HG02870 (cell line): ENCODE measurements at regions not wholly inside any gene's neighbourhood (a gene's known extent, or its start where the extent isn't known, plus 50 kb on each side); places are given as distances from the start of the nearest gene placed in this dataset.

ENCODE experiments used
- ATAC-seq: cut with Tn5 transposase; IDR thresholded peaks from one replicate; pipeline ENCODE4 v1.9.1; 2021; ENCODE audit warnings: mild to moderate bottlenecking, moderate library complexity; ENCODE audit not compliant: unreplicated experiment

DNA sequence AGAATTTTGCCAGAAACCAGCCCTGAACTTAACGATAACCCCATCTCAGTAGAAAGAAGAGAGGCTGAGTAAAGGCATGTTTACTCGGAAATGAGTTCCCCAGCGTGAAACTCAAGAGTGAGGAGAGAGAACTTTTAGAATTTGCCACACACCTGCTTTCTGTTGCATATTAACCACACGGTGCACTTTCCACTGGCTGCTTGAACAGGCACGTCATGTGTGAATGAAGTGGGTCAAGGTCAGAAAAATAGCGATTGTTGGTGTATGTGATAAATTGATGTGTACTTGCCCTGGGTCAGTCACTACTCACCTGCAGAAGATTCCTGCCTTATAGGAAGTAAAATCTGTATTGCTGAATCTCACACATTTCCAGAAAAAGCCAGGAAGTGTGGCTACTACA is 395.7 kb downstream of the TRIML1 start:
- no peak for ATAC-seq

DNA sequence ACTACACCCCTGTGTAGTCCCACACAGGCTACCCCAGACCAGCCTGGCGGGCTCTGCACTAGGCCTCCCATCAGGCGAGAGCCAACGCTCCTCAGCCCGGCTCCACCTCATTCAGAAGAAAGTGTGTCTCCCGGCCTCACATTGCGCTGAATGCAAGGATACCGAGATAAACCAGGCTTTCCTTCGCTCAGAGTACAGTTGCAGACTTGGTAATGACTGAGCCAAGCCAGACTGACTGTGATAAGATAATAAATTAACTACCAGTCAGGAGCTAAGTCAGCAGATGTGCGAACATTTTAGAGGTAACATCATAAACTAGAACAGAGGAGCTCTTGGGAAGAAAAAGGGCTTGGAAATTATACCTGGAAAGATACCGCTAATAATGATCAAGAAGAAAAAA is 397.6 kb downstream of the TRIML1 start:
- no peak for ATAC-seq

DNA sequence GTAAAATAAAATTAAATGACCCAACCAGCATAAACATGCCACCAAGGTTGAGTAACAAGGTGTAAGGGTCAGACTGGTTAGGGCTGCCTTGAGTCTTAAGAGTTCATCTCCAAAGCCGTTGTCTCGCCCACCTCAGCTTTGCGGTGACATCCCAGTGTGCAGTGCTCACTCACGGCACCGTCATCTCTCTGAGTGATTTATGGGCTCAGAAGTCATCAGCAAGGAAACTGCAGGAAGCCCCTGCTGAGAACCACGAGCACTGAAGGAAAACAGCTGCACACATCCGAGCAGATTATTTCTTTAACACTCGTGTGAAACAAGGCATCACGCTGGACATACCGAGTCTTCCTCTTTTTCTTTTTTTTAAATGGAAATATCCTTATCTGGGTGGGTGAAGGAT is 411.1 kb downstream of the TRIML1 start:
- no peak for ATAC-seq

DNA sequence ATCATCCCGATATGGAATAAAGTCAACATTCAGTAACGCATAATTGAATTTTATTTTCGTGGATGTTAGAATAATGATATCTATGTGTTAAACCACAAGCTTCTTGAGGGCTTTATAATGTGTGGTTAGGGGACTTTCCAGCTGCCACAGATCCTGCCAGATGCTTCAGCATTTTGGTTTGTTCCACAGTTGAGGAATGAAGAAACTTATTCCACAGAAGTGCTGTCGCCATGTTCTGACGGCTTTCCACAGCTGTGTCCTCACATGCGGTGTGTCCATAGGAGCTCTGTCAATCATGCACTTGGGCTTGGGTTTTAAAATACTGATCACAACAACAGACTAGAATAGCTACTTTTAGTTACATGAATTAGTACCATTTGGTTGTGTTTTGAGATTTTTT is 411.9 kb downstream of the TRIML1 start:
- no peak for ATAC-seq

DNA sequence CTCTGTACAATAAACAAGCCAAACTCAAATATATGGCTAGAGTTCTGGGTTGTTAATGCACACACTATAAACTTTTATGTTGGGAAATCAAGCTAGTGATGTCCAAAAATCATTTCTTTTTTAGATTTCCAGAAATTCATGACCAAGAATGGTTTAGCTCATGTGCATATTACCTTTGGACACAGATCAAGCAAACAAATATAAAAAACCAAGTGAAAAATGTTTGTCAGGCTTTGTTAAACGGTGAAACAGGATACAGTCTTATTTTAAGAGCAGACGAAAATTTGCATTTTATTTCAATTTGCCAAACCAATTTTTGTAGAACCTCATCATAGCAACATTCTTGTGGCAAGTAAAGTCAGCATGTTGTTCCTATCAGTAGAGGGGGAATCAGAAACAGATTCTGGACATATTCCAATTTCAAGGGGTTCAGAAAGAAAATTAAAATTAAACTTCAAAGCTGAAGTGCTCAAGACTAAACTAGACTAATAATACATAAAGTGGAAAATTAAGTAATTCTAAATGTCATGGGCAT is 413.6 kb downstream of the TRIML1 start:
- ATAC-seq, result no peak

DNA sequence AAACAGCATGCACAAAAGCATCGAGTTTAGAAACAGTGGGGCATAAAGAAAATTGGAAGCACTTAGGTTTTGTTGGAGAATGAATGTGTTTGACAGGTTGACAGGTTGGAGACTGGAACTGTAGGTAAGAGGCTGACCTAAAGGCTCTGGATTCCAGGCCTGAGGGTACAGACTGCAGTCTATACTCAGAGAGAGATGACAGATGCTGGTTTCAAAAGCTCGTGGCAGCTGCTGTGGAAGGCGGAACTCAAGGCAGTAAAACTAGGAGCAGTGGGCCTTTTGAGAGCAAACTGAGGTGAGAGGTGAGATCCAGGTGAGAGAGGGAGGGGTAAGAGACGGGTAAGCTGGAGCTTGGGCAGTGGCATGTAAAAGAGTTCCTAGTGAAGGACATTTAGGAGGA is 415.2 kb downstream of the TRIML1 start:
- ATAC-seq, result no peak

DNA sequence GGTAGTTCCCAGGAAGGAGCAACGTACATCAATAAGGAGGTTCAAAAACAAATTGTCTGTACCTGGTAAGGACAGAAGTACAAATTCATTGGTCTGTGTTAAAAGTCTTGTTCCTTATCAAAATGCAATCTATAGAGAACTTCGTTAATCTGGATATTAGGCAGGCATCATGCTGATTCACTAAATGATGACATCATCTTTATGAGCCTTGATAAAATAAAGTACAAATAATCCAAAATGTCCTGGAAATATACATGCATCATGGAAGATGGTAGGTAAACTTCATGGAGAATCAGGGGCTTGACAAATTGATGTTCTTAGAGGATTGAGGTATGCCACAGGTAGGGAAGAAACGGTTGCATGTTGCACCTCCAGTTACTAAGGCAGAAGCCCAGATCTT is 433.9 kb downstream of the TRIML1 start:
- no peak for ATAC-seq

DNA sequence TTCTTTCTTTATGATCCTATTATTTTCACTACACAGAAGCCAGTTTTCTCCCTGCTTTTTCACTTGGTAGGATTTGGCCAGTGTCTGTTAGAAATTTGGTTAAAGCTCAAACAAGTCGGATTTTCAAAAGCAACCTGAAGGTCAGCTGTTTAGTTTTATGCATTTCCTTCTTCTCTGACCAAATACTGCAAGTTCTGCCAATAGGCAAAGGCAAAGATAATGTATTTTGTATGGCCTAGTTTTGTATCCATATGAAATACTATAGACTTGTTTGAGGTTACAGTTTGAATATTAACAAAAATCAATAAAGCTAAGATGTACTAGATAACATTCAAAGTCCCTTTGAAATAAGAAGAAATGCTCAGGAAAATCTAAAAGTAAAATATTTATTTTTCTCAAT is 439.4 kb downstream of the TRIML1 start:
- no peak for ATAC-seq

DNA sequence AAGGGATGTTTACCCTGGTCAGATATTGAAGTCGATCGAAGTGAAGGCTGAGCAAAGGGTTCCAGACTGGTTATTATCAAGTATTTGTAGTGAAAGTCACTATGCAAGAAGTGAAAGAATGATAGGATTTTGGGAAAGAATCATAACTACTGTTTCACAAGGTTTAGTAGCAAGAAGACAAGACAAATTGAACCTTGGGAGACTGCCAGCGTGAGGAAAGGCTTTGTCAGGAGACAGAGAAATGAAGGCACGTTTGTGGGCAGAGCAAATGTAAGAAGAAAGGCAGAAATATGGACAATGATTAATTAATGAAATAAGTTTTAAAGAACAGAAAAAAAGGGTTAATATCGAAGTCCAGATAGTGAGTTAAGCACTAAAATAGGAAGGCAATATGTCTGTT is 456.8 kb downstream of the TRIML1 start:
- no peak for ATAC-seq

DNA sequence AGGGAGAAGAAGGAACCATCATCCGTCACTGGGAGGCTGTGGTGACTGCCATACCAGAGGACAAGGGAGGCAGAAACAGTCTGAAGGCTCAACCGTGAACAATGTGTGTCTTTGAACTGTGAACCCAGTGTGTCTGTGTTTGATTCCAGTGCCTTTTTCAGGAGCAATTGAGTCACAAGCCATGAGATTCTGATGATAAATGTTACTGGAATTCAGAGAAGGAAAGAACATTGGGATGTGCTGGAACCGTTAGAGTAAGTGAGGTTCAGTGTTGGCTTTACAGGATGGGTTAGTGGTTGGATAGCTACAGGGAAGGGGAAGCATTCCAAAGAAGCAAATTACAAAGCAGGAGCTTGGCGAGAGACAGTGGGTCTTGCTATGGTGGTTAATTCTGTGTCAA is 464.4 kb downstream of the TRIML1 start:
- ATAC-seq, result no peak

DNA sequence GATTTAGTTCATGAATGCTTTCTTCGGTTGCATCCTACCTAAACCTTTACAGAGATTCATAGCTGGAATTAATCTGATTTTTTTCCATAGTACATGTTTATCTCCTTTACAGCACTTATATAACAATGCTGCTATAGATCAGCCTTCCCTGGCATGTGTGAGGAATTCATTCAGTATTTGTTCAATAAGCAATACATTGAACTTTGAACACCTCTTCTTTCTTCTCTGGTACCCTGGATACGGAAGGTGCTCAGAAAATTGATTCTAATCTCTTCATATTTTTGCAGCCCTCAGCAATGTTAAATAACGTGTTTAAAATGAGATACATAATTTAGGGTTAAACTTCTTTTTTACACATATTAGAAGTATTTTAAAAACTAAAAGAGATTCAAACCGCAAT is 467.4 kb downstream of the TRIML1 start:
- no peak for ATAC-seq

DNA sequence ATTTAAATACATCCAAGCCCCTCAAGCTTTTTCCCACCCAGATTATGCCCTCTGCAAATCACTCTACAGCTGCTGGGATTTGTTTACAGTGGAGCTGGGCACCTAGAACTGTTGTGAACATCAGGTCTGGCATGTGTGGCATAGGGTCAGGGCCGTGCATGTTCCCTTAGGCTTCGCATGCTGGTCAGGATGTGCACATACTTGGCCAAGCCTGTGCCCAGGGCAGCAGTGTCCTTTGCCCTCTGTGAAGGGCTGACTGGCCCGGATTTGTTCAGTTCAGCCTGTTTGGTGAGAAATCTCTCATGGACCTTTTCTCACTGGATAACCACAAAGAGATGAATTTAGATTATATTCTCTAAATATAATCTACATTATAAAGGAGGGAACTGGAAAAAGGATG is 471.9 kb downstream of the TRIML1 start:
- ATAC-seq, result no peak

DNA sequence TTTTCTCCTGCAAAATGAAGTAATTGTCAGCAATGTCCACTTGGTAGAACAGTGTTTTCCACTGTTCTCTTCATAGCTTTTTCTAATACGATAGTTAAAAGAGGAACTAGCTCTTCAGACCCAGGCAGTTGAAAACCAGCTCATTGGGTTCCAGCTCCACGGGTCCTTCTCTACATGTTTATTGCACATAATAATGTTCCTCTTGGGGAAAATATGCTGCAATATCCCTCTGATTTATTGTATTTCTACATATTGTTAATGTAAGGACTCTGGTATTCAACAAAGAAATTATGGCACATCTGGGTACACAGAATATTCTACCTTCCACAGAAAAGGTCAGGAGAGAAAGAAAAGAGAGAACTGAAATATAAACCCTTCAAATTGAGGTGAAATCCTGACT is 473.4 kb downstream of the TRIML1 start:
- no peak for ATAC-seq

DNA sequence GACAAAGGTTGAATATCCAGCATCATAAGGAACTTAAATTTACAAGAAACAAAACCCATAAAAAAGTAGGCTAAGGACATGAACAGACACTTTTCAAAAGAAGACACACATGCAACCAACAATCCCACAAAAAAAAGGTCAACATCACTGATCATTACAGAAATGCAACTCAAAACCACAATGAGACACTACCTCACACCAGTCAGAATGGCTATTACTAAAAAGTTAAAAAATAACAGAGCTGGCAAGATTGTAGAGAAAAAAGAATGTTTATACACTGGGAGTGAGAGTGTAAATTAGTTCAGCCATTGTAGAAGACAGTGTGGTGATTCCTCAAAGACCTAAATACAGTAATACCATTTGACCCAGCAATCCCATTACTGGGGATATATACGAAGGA is 474.7 kb downstream of the TRIML1 start:
- ATAC-seq, result no peak

DNA sequence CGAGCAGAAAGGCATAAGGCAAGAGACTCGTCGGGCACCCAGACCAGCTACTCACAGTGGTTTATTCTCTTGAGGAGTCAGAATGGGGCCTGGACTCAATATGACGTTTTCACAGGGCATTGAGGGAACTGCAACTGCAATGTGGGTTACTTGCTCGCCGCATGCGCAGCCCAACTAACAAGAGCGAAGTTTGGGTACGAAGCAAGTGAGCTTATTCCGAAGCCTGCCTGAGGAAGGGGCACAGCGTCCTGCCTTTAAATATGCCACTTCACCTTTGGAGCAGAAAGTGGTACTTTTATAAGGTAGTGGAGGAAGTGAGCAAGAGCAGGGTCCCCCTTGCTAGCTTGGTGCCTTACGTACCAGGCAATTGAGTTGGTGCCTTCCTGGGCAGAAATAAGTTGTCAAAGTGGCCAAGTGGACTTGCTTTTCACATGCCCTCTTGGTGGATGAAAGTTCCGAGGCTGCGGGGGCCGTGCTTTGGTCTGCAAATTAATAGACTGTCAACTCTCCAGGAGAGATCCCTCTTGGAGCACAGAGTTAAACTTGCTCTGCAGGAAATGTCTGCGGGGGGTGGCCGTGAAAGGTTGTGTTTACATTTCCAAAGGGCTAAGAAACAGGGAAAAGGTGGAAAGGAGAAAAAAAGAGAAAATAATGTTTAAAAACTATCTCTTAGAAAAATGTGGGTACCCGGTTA is 480.4 kb downstream of the TRIML1 start:
- no peak for ATAC-seq

DNA sequence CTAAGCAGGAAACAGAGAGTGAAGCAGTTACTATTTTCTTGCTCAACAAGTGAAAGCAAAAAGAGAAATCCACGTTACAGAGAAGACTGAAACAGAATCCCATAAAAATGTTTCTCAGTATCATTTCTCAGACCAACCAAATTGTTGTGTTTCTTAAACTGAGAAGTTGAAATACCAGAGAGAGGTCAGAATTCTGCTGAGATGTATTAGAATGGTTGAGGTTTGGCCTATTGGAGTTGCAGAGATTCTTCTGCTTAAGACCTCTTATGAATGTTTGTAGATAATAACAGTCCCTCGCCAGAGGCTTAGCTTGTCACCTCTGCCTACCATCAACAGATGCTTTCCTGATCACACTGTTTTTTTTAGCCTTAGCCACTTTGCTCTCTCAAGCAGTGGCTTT is 481.4 kb downstream of the TRIML1 start:
- ATAC-seq, result no peak

DNA sequence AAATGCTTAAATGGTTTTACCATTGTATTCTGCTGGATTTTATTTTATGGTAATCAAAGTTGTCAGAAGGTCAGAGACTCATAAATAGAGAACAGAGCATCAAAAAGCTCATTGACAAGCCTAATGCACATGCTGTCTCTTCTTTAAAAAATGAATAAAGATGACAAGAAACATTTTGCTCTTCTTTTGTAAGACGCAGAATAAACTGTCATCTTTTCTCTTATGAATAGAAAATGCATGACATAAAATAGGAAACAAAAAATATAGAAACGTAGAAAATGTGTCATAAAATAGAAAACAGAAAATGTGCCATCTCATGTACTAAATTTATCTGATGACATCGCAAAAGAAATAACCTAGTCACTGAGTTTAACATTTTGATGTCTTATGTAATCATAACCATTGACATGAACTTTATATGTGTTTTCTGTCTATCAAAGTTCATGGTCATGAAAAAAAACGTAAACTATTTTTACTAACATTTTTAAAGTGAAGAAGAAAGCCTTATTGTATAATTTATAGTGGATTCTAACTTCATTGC is 484.1 kb downstream of the TRIML1 start:
- no peak for ATAC-seq

DNA sequence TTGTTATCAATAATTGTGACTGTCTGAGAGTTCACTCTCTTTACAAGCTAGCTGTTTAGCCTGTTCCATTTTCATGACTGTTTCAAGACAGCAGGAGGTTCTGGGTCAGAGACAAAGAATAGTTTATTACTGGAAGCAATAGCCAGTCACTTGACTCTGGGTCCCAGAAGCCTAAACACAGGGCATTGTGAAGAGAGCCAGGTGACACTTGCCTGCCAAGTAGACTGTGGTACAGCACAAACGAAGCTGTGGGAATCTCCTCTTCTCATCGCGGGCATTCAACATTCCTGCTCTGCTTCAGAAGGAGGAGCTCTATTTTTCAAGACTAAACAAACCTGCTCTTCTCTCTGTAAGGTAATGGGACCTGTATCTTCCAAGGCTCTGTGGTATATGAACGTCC is 485.1 kb downstream of the TRIML1 start:
- ATAC-seq, result no peak

DNA sequence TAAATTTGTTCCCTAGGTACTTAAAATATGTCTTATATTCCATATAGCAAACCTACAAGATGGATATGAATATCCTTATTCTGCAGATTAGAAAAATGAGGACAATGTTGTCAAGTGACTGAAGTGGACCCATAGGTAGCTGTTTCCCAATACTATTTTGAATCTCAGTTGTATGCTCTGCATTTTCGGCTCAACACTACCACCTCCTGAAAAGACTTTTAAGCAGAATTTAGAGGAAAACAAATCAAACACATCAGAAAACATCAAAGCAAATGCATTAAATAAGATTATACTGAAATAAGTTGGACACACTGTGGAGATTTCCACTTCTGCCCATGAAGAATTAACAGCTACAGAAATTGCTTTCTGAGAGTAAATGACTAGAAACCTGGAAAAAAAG is 488.7 kb downstream of the TRIML1 start:
- no peak for ATAC-seq

DNA sequence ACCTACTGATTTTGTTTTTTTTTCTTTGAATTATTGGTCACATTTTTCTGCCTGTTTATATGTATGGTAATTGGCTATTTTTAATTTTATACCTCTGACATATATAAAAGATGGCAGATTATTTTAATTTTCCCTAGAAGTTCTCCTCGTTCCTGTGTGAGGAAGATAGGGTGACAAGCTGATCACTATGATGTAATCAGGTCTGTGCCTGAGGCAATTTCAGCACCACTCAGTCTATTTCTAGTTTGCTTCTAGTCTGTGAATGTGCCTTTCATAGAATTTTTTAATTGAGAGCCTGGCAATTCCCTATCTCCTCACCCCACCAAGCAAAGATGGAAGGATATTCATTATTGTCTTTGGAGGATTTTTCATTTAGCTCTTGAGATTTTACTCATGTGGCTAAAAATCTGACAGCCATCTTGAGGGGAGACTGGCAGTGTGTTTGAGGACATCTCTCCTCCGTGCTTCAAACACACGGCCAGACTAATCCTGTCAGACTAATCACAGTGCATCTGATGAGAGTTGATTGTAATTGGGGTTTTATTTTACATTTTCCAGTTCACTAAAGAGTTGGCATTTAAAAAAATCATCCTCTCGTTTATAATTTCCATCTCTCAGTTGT is 500.3 kb downstream of the TRIML1 start:
- no peak for ATAC-seq

DNA sequence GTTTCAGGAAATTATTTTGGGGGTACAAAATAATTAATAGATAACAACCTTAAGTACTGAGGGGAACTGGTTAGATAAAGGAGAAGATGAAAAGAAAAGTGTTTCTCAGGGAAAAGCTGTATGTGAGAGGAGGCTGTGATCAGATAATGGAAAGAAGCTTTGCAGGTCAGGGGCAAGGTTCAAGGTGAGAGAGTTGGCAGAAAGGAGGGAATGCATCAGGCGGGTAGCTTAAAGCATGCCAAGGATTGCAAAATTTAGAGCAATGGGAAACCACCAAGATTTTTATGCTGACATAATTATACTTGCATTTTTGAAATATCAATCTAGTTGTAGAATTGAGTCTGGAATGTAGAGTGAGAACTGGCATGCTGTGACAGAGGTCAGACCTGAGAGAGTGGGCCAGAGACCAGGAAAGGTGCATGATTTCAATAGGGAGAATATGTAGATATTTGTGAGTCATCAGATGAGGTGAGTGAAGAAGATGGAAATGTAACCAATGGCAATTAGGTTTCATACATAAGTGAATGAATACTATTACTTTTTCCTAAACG is 508.7 kb downstream of the TRIML1 start:
- ATAC-seq, result no peak

DNA sequence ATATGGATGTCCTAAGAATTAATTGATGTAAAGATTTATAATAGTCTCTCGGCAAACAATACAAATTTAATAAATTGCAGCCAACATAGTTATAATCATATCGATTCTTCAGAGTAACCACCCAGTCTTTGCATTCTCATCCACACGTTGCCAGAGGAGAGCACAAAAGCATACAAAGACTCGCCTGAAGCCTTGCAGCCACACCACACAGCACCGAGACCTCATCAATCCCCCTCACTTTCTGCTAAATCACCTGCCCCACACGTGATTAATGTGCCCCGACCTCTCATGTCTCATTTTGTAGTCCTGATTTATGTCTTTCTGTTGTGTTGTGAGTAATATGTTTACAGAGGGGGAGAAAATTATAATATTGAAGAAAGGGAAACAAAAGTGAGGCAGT is 510.4 kb downstream of the TRIML1 start:
- ATAC-seq, result no peak
